Esophagus muscularis mucosa (tissue), 4 donors: ENCODE measurements at regions not wholly inside any gene's neighbourhood (a gene's known extent, or its start where the extent isn't known, plus 50 kb on each side); places are given as distances from the start of the nearest gene placed in this dataset.

Experiments used
- CTCF ChIP-seq, 3 experiments: fragments of 200-600 bp in 2 of 3; fragments of 450-650 bp in 1 of 3; sonication (generic) in 2 of 3; IDR thresholded peaks; one replicate each; pipeline ENCODE4 v1.5.1; 2017 to 2019; ENCODE audit warnings: antibody characterized with exemption in 3 of 3, mild to moderate bottlenecking in 2 of 3, moderate library complexity in 1 of 3
- EP300 ChIP-seq: sonication (generic); formaldehyde crosslinking; IDR thresholded peaks from one replicate; pipeline ENCODE4 v1.6.1; 2017; ENCODE audit warnings: antibody characterized with exemption
- POLR2A ChIP-seq: fragments of 450-650 bp; IDR thresholded peaks from one replicate; pipeline ENCODE4 v1.6.1; 2017; ENCODE audit warnings: antibody characterized with exemption, moderate library complexity, mild to moderate bottlenecking, low read depth
- POLR2AphosphoS5 ChIP-seq, 2 donors: sonication (generic); formaldehyde crosslinking; IDR thresholded peaks; one replicate each; pipeline ENCODE4 v1.6.1; 2017; ENCODE audit warnings: antibody characterized with exemption in 2 of 2

GRCh38 chr22:27537501-27537900 lies 264.1 kb downstream of the MN1 start:
- TF ChIP-seq CTCF (IDR thresholded peaks at IDR 0.05) (no peak), POLR2AphosphoS5 (IDR thresholded peaks at IDR 0.05) (peak in 1 of 2 donors; percentile 6), POLR2A (no peak), EP300 (no peak)
